Uterus (tissue), 2 donors: ENCODE measurements at regions not wholly inside any gene's neighbourhood (a gene's known extent, or its start where the extent isn't known, plus 50 kb on each side); places are given as distances from the start of the nearest gene placed in this dataset.
"Not testable (repeated sequence)": the region's sequence is repeated elsewhere in the genome, so short reads cannot be mapped to it uniquely, and the experiment has no call there.

Source experiments
- POLR2A ChIP-seq, 2 donors: fragments of 450-650 bp; IDR thresholded peaks; one replicate each; pipeline ENCODE4 v1.6.1; 2016; ENCODE audit warnings: antibody characterized with exemption in 2 of 2, mild to moderate bottlenecking in 1 of 2, moderate library complexity in 1 of 2
- TF ChIP-seq, protein P1 (sequence below), 4 experiments: fragments of 200-600 bp in 2 of 4; fragments of 450-650 bp in 2 of 4; sonication (generic) in 2 of 4; IDR thresholded peaks; one replicate each; pipeline ENCODE4 v1.5.1; 2016 to 2019; ENCODE audit warnings: antibody characterized with exemption in 4 of 4, mild to moderate bottlenecking in 2 of 4, moderate library complexity in 1 of 4

DNA sequence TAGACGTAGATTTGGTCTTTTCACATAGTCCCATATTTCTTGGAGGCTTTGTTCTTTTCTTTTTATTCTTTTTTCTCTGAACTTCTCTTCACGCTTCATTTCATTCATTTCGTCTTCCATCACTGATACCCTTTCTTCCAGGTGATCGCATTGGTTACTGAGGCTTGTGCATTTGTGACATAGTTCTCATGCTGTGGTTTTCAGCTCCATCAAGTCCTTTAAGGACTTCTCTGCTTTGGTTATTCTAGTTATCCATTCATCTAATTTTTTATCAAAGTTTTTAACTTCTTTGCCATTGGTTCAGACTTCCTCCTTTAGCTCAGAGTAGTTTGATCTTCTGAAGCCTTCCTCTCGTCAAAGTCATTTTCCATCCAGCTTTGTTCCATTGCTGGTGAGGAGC, 125.8 kb downstream of the PRL start:
- TF ChIP-seq, protein P1, sequence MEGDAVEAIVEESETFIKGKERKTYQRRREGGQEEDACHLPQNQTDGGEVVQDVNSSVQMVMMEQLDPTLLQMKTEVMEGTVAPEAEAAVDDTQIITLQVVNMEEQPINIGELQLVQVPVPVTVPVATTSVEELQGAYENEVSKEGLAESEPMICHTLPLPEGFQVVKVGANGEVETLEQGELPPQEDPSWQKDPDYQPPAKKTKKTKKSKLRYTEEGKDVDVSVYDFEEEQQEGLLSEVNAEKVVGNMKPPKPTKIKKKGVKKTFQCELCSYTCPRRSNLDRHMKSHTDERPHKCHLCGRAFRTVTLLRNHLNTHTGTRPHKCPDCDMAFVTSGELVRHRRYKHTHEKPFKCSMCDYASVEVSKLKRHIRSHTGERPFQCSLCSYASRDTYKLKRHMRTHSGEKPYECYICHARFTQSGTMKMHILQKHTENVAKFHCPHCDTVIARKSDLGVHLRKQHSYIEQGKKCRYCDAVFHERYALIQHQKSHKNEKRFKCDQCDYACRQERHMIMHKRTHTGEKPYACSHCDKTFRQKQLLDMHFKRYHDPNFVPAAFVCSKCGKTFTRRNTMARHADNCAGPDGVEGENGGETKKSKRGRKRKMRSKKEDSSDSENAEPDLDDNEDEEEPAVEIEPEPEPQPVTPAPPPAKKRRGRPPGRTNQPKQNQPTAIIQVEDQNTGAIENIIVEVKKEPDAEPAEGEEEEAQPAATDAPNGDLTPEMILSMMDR (IDR thresholded peaks at IDR 0.05): not testable (repeated sequence)
- TF ChIP-seq POLR2A (IDR thresholded peaks at IDR 0.05): not testable (repeated sequence)
